WTC11 (cell line): ENCODE measurements at regions not wholly inside any gene's neighbourhood (a gene's known extent, or its start where the extent isn't known, plus 50 kb on each side); places are given as distances from the start of the nearest gene placed in this dataset.

Experiments used
- ATAC-seq: fragments of 200-7000 bp; cut with Tn5 transposase; 2 replicates; pipeline ENCODE4 v1.10.0; 2021; ENCODE audit warnings: mild to moderate bottlenecking, moderate library complexity
- CTCF ChIA-PET: fragments of 300-600 bp; sonication (Branson Sonifier 250); formaldehyde crosslinking; loops from one replicate; lab custom pipeline; 2021; ENCODE audit warnings: antibody characterized with exemption; lab: Charles Lee
- POLR2A ChIA-PET: fragments of 350-600 bp; sonication (Branson Sonifier 250); formaldehyde crosslinking; loops from one replicate; lab custom pipeline; 2021; ENCODE audit warnings: antibody characterized with exemption; lab: Charles Lee
- DNase-seq: peaks from one replicate; pipeline ENCODE4 v3.0.0; 2021; ENCODE audit warnings: low spot score
- H3K27ac Mint-ChIP-seq: 2 replicates; pipeline ENCODE4 v1.8.0; 2021; ENCODE audit warnings: mixed read lengths
- H3K27me3 Mint-ChIP-seq: 2 replicates; pipeline ENCODE4 v1.8.0; 2021; ENCODE audit warnings: low read depth, mild to moderate bottlenecking, moderate library complexity, mixed read lengths
- H3K36me3 Mint-ChIP-seq: 2 replicates; pipeline ENCODE4 v1.8.0; 2021; ENCODE audit warnings: mixed read lengths
- H3K4me1 Mint-ChIP-seq: 2 replicates; pipeline ENCODE4 v1.8.0; 2022; ENCODE audit warnings: mixed read lengths
- H3K4me3 Mint-ChIP-seq: 2 replicates; pipeline ENCODE4 v1.8.0; 2021; ENCODE audit warnings: mild to moderate bottlenecking, moderate library complexity, mixed read lengths
- H3K9me3 Mint-ChIP-seq: 2 replicates; pipeline ENCODE4 v1.8.0; 2021; ENCODE audit warnings: mixed read lengths
- AR ChIP-seq: fragments of 250-450 bp; sonication (Bioruptor Pico); IDR thresholded peaks from 2 replicates; pipeline ENCODE4 v1.9.0; 2021; ENCODE audit warnings: mild to moderate bottlenecking
- ATF1 ChIP-seq: sonication (generic); formaldehyde crosslinking; IDR thresholded peaks from 2 replicates; pipeline ENCODE4 v1.8.1; 2023; ENCODE audit warnings: mild to moderate bottlenecking, moderate library complexity, missing genetic modification reagents
- CREM ChIP-seq: sonication (generic); formaldehyde crosslinking; IDR thresholded peaks from 2 replicates; pipeline ENCODE4 v1.8.1; 2022; ENCODE audit warnings: mild to moderate bottlenecking, missing genetic modification reagents, moderate library complexity
- FOXJ3 ChIP-seq: sonication (generic); formaldehyde crosslinking; IDR thresholded peaks from 2 replicates; pipeline ENCODE4 v1.9.0; 2021; ENCODE audit warnings: missing genetic modification reagents, mild to moderate bottlenecking, borderline replicate concordance
- GRHL2 ChIP-seq: fragments of 250-450 bp; sonication (Bioruptor Pico); IDR thresholded peaks from 2 replicates; pipeline ENCODE4 v1.8.0; 2022; ENCODE audit warnings: mild to moderate bottlenecking, moderate library complexity; ENCODE audit not compliant: insufficient replicate concordance, severe bottlenecking
- GTF2I ChIP-seq: fragments of 250-450 bp; sonication (Bioruptor Pico); conservative IDR thresholded peaks from 2 replicates; pipeline ENCODE4 v1.4.0; 2021; ENCODE audit warnings: mild to moderate bottlenecking
- HMGA2 ChIP-seq: fragments of 250-450 bp; sonication (Bioruptor Pico); IDR thresholded peaks from 2 replicates; pipeline ENCODE4 v1.4.0; 2021; ENCODE audit warnings: mild to moderate bottlenecking, moderate library complexity
- JUN ChIP-seq: sonication (generic); formaldehyde crosslinking; IDR thresholded peaks from 2 replicates; pipeline ENCODE4 v1.8.0; 2023; ENCODE audit warnings: mild to moderate bottlenecking, missing genetic modification reagents
- NFATC4 ChIP-seq: fragments of 250-450 bp; sonication (Bioruptor Pico); IDR thresholded peaks from 2 replicates; pipeline ENCODE4 v1.9.0; 2021; ENCODE audit warnings: mild to moderate bottlenecking
- NFE2L1 ChIP-seq: sonication (generic); formaldehyde crosslinking; IDR thresholded peaks from 2 replicates; pipeline ENCODE4 v1.8.1; 2023; ENCODE audit warnings: missing genetic modification reagents
- NR1H2 ChIP-seq: sonication (generic); formaldehyde crosslinking; IDR thresholded peaks from 2 replicates; pipeline ENCODE4 v1.9.0; 2021; ENCODE audit warnings: mild to moderate bottlenecking, moderate library complexity, missing genetic modification reagents
- OVOL2 ChIP-seq: fragments of 250-450 bp; sonication (Bioruptor Pico); IDR thresholded peaks from 2 replicates; pipeline ENCODE4 v1.9.0; 2021; ENCODE audit warnings: mild to moderate bottlenecking, borderline replicate concordance
- PREB ChIP-seq: sonication (generic); formaldehyde crosslinking; IDR thresholded peaks from 2 replicates; pipeline ENCODE4 v1.8.1; 2022; ENCODE audit warnings: mild to moderate bottlenecking, missing genetic modification reagents, moderate library complexity, borderline replicate concordance
- SMAD4 ChIP-seq: sonication (generic); formaldehyde crosslinking; IDR thresholded peaks from 2 replicates; pipeline ENCODE4 v1.8.0; 2022; ENCODE audit warnings: mild to moderate bottlenecking, missing genetic modification reagents
- TEAD1 ChIP-seq: sonication (generic); formaldehyde crosslinking; IDR thresholded peaks from 2 replicates; pipeline ENCODE4 v1.8.0; 2022; ENCODE audit warnings: mild to moderate bottlenecking, missing genetic modification reagents
- USF2 ChIP-seq: sonication (generic); formaldehyde crosslinking; IDR thresholded peaks from 2 replicates; pipeline ENCODE4 v1.8.1; 2023; ENCODE audit warnings: mild to moderate bottlenecking, missing genetic modification reagents, moderate library complexity
- ZNF219 ChIP-seq: sonication (generic); formaldehyde crosslinking; IDR thresholded peaks from 2 replicates; pipeline ENCODE4 v1.8.0; 2023; ENCODE audit warnings: missing genetic modification reagents, mild to moderate bottlenecking, borderline replicate concordance
- ZNF396 ChIP-seq: fragments of 250-450 bp; sonication (Bioruptor Pico); IDR thresholded peaks from 2 replicates; pipeline ENCODE4 v1.8.0; 2021; ENCODE audit warnings: mild to moderate bottlenecking, moderate library complexity, borderline replicate concordance
- ZNF416 ChIP-seq: fragments of 250-450 bp; sonication (Bioruptor Pico); IDR thresholded peaks from 2 replicates; pipeline ENCODE4 v1.9.0; 2021; ENCODE audit warnings: mild to moderate bottlenecking, inconsistent platforms
- ZNF423 ChIP-seq: fragments of 250-450 bp; sonication (Bioruptor Pico); IDR thresholded peaks from 2 replicates; pipeline ENCODE4 v2.1.2; 2022; ENCODE audit warnings: mild to moderate bottlenecking, moderate library complexity
- TF ChIP-seq, protein P1 (sequence below): sonication (generic); formaldehyde crosslinking; IDR thresholded peaks from 2 replicates; pipeline ENCODE4 v1.8.1; 2022; ENCODE audit warnings: missing genetic modification reagents, borderline replicate concordance
- TF ChIP-seq, protein P2 (sequence below): sonication (generic); formaldehyde crosslinking; IDR thresholded peaks from 2 replicates; pipeline ENCODE4 v1.8.1; 2023; ENCODE audit warnings: mild to moderate bottlenecking, missing genetic modification reagents, borderline replicate concordance
- TF ChIP-seq, protein P3 (sequence below): fragments of 250-450 bp; sonication (Bioruptor Pico); IDR thresholded peaks from 2 replicates; pipeline ENCODE4 v1.9.0; 2021; ENCODE audit warnings: moderate library complexity, mild to moderate bottlenecking, inconsistent platforms, borderline replicate concordance

DNA sequence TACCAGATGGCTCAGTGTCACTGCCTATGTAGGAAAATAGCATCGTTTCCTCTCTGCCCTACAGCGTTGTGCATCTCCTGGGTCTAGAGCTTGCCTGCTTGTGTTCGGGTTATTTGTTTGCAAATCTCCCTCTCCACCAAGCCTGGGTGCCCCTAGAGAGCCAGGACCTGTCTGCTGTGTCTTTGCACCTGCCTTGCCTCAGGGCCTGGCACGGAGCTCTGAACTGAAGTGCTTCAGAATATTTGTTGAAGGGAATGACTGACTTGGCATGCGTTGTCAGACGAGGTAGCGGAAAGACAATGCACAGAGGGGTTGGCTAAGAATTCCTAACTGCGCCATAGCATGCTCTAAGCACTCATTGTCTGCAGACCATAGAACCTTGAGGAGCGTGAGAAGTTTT lies 263.4 kb downstream of the FGF9 start:
- Mint-ChIP-seq H3K4me3 (no peak overlapping the region), H3K4me1 (peaks cover 29% of the 10 kb centered on the region), H3K27ac (no peak overlapping the region), H3K36me3 (no peaks in the 10 kb centered on the region), H3K27me3 (no peaks in the 10 kb centered on the region), H3K9me3 (no peaks in the 10 kb centered on the region)
- CTCF ChIA-PET, result no interaction called here
- ATAC-seq, result no peak
- DNase-seq, result no peak
- TF ChIP-seq ZNF219, result no peak
- TF ChIP-seq TEAD1 (CRISPR knock-in tag), result no peak
- TF ChIP-seq NR1H2 (CRISPR knock-in tag), result no peak
- TF ChIP-seq SMAD4, result no peak
- TF ChIP-seq USF2 (CRISPR knock-in tag), result no peak
- no peak for TF ChIP-seq OVOL2 (CRISPR knock-in tag)
- no peak for TF ChIP-seq ZNF423 (CRISPR knock-in tag)
- POLR2A ChIA-PET, result no interaction called here

DNA sequence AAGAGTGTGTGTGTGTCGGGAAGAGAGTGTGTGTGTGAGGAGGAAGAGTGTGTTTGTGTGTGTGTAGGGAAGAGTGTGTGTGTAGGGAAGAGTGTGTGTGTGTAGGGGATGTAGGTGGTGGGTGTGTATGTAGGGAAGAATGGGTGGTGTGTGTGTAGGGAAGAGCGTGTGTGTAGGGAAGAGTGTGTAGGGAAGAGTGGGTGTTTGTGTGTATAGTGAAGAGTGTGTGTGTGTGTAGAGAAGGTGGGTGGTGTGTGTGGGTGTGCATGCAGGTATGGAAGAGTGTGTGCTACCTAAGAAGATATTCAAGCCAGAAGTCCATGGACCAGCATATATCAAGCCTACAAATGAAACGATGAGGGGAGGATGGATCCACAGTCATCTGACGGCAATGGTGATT lies 265.8 kb downstream of the FGF9 start:
- no peak overlapping the region for H3K4me3 Mint-ChIP-seq
- TF ChIP-seq NR1H2 (CRISPR knock-in tag) (no peak), ATF1 (CRISPR knock-in tag) (no peak), HMGA2 (no peak), PREB (CRISPR knock-in tag) (no peak), JUN (CRISPR knock-in tag) (no peak), FOXJ3 (CRISPR knock-in tag) (no peak), NFATC4 (CRISPR knock-in tag) (no peak), ZNF396 (CRISPR knock-in tag) (no peak), NFE2L1 (CRISPR knock-in tag) (no peak), AR (CRISPR knock-in tag) (no peak), GTF2I (CRISPR knock-in tag) (no peak)
- TF ChIP-seq, protein P1, sequence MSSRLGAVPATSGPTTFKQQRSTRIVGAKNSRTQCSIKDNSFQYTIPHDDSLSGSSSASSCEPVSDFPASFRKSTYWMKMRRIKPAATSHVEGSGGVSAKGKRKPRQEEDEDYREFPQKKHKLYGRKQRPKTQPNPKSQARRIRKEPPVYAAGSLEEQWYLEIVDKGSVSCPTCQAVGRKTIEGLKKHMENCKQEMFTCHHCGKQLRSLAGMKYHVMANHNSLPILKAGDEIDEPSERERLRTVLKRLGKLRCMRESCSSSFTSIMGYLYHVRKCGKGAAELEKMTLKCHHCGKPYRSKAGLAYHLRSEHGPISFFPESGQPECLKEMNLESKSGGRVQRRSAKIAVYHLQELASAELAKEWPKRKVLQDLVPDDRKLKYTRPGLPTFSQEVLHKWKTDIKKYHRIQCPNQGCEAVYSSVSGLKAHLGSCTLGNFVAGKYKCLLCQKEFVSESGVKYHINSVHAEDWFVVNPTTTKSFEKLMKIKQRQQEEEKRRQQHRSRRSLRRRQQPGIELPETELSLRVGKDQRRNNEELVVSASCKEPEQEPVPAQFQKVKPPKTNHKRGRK, result no peak
- DNase-seq (no peak), ATAC-seq (no peak)
- CTCF ChIA-PET, result no interaction called here
- peaks cover 7% of the 10 kb centered on the region for H3K4me1 Mint-ChIP-seq
- H3K27ac Mint-ChIP-seq, result no peak overlapping the region
- peaks cover 8% of the 10 kb centered on the region for H3K9me3 Mint-ChIP-seq
- H3K36me3 Mint-ChIP-seq, result peaks cover 4% of the 10 kb centered on the region
- H3K27me3 Mint-ChIP-seq, result no peaks in the 10 kb centered on the region; the same call in 1 of the 2 replicates
- POLR2A ChIA-PET, result no interaction called here

DNA sequence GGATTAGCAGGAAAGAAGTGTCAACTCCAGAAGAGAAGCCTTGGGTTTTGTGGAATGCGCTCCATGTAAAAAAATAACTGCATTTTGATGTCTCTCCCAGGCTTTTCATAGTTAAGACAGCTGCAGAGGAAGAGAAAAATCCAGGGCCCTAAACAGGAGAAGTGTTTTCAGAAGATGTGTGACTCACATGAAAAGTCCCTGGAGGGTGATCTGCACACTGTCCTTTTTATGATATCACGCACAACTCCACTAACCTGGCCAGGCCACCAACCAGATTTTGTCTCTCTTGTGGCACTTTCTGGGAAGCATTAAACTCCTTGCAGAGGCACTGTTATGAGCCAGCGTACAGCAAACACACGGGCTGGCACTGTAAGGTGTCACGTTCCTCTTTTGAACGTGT lies 267.3 kb downstream of the FGF9 start:
- POLR2A ChIA-PET, result no interaction called here
- no peak for ATAC-seq
- no peak for DNase-seq
- Mint-ChIP-seq H3K9me3 (peaks cover 22% of the 10 kb centered on the region), H3K36me3 (peaks cover 14% of the 10 kb centered on the region), H3K27ac (no peak overlapping the region), H3K4me1 (no peaks in the 10 kb centered on the region; the same call in 1 of the 2 replicates), H3K27me3 (peaks cover 2% of the 10 kb centered on the region; the same call in 1 of the 2 replicates), H3K4me3 (no peak overlapping the region)
- CTCF ChIA-PET, result interaction anchor here (1.3 kb wide), 1 partner anchor 25 kb away, joined by 4 read pairs; no protein-coding TSS in a partner anchor
- no peak for TF ChIP-seq CREM (CRISPR knock-in tag)
- TF ChIP-seq ZNF416 (CRISPR knock-in tag), result no peak
- TF ChIP-seq TEAD1 (CRISPR knock-in tag), result no peak
- TF ChIP-seq GRHL2 (CRISPR knock-in tag), result no peak
- TF ChIP-seq, protein P2, sequence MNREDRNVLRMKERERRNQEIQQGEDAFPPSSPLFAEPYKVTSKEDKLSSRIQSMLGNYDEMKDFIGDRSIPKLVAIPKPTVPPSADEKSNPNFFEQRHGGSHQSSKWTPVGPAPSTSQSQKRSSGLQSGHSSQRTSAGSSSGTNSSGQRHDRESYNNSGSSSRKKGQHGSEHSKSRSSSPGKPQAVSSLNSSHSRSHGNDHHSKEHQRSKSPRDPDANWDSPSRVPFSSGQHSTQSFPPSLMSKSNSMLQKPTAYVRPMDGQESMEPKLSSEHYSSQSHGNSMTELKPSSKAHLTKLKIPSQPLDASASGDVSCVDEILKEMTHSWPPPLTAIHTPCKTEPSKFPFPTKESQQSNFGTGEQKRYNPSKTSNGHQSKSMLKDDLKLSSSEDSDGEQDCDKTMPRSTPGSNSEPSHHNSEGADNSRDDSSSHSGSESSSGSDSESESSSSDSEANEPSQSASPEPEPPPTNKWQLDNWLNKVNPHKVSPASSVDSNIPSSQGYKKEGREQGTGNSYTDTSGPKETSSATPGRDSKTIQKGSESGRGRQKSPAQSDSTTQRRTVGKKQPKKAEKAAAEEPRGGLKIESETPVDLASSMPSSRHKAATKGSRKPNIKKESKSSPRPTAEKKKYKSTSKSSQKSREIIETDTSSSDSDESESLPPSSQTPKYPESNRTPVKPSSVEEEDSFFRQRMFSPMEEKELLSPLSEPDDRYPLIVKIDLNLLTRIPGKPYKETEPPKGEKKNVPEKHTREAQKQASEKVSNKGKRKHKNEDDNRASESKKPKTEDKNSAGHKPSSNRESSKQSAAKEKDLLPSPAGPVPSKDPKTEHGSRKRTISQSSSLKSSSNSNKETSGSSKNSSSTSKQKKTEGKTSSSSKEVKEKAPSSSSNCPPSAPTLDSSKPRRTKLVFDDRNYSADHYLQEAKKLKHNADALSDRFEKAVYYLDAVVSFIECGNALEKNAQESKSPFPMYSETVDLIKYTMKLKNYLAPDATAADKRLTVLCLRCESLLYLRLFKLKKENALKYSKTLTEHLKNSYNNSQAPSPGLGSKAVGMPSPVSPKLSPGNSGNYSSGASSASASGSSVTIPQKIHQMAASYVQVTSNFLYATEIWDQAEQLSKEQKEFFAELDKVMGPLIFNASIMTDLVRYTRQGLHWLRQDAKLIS (CRISPR knock-in tag), result no peak
- TF ChIP-seq, protein P3, sequence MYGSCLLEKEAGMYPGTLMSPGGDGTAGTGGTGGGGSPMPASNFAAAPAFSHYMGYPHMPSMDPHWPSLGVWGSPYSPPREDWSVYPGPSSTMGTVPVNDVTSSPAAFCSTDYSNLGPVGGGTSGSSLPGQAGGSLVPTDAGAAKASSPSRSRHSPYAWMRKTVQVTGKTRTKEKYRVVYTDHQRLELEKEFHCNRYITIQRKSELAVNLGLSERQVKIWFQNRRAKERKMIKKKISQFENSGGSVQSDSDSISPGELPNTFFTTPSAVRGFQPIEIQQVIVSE, result no peak
